PC-3 (cell line): ENCODE measurements at regions not wholly inside any gene's neighbourhood (a gene's known extent, or its start where the extent isn't known, plus 50 kb on each side); places are given as distances from the start of the nearest gene placed in this dataset.
"Not testable (repeated sequence)": the region's sequence is repeated elsewhere in the genome, so short reads cannot be mapped to it uniquely, and the experiment has no call there.

Experiments
- EZH2 ChIP-seq: fragments of 300-600 bp; sonication (generic); IDR thresholded peaks from one replicate; pipeline ENCODE4 v1.6.1; 2017; ENCODE audit warnings: antibody characterized with exemption, mild to moderate bottlenecking, low read length; ENCODE audit not compliant: unreplicated experiment
- EZH2phosphoT487 ChIP-seq: fragments of 300-600 bp; sonication (generic); IDR thresholded peaks from 2 replicates; pipeline ENCODE4 v1.6.1; 2018; ENCODE audit warnings: mild to moderate bottlenecking, antibody characterized with exemption, low read length, borderline replicate concordance
- TF ChIP-seq, protein P1 (sequence below): fragments of 300-600 bp; sonication (generic); conservative IDR thresholded peaks from 2 replicates; pipeline ENCODE4 v1.5.1; 2017; ENCODE audit warnings: antibody characterized with exemption, low read depth, mild to moderate bottlenecking, low read length

DNA sequence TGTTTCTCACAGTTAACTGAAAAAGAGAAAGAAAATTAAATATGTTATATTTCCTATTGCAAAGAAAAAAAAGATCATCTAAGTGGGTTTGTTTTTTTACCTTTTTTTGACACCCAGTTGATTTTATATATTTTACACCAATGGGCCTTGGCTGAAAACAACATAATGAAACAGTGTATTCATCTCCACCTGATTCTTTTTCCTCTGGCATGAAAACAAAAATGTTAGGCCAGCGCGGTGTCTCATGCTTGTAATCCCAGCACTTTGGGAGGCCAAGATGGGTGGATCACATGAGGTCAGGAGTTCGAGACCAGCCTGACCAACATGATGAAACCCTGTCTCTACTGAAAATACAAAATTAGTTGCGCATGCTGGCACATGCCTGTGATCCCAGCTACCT, 69.3 kb upstream of the TMEM170B start:
- TF ChIP-seq, protein P1, sequence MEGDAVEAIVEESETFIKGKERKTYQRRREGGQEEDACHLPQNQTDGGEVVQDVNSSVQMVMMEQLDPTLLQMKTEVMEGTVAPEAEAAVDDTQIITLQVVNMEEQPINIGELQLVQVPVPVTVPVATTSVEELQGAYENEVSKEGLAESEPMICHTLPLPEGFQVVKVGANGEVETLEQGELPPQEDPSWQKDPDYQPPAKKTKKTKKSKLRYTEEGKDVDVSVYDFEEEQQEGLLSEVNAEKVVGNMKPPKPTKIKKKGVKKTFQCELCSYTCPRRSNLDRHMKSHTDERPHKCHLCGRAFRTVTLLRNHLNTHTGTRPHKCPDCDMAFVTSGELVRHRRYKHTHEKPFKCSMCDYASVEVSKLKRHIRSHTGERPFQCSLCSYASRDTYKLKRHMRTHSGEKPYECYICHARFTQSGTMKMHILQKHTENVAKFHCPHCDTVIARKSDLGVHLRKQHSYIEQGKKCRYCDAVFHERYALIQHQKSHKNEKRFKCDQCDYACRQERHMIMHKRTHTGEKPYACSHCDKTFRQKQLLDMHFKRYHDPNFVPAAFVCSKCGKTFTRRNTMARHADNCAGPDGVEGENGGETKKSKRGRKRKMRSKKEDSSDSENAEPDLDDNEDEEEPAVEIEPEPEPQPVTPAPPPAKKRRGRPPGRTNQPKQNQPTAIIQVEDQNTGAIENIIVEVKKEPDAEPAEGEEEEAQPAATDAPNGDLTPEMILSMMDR, result not testable (repeated sequence)
- not testable (repeated sequence) for TF ChIP-seq EZH2, EZH2phosphoT487
